ENCODE measurements at regions not wholly inside any gene's neighbourhood (a gene's known extent, or its start where the extent isn't known, plus 50 kb on each side); places are given as distances from the start of the nearest gene placed in this dataset.

DNA sequence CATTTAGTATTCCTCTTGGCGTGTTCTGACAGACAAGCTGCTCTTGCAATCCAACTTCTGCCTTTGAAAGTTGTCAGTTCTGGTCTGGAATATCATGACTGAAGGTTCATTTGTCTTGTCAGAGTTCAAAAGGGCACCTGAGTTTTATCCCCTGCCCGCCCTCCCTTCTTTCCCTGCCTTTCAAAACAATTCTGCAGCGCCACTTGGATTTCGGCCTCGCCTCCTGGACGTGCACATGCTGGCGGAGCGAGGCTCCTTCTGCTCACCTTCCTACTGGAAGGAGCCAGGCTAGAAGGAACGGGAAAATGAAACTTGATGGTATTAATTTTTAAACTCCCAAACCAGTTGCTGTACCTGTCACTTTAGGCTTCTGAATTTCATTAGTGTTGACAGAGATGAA lies 55.7 kb upstream of the HDGFL1 start:
- ATAC-seq (no peak), DNase-seq (ENCODE audit: low spot score) (no peak)
- Mint-ChIP-seq H3K4me3 (no peak overlapping the region), H3K27me3 (ENCODE audit: insufficient read depth, low read depth, poor library complexity) (no peaks in the 10 kb centered on the region), H3K36me3 (ENCODE audit: low read depth) (no peaks in the 10 kb centered on the region), H3K4me1 (no peaks in the 10 kb centered on the region), H3K9me3 (no peaks in the 10 kb centered on the region), H3K27ac (no peak overlapping the region)
- no peaks in the 10 kb centered on the region for H3K4me1 ChIP-seq (ENCODE audit: insufficient read depth)
- H3K27ac ChIP-seq (ENCODE audit: low read depth) = no peak overlapping the region
- H3K4me3 ChIP-seq = no peak overlapping the region
- H3F3A ChIP-seq (replicated peaks; ENCODE audit: low read depth) = no peaks in the 10 kb centered on the region
- H3K79me2 ChIP-seq (replicated peaks; ENCODE audit: insufficient read depth) = no peaks in the 10 kb centered on the region
- H3K27me3 ChIP-seq (ENCODE audit: insufficient read depth) = no peaks in the 10 kb centered on the region
- H3K36me3 ChIP-seq (ENCODE audit: insufficient read depth) = no peaks in the 10 kb centered on the region
- TF ChIP-seq EZH2phosphoT487 (IDR thresholded peaks at IDR 0.05; ENCODE audit: unreplicated experiment) = no peak
- TF ChIP-seq NANOG (IDR thresholded peaks at IDR 0.05; ENCODE audit: borderline replicate concordance) = no peak
- TF ChIP-seq, protein P1, sequence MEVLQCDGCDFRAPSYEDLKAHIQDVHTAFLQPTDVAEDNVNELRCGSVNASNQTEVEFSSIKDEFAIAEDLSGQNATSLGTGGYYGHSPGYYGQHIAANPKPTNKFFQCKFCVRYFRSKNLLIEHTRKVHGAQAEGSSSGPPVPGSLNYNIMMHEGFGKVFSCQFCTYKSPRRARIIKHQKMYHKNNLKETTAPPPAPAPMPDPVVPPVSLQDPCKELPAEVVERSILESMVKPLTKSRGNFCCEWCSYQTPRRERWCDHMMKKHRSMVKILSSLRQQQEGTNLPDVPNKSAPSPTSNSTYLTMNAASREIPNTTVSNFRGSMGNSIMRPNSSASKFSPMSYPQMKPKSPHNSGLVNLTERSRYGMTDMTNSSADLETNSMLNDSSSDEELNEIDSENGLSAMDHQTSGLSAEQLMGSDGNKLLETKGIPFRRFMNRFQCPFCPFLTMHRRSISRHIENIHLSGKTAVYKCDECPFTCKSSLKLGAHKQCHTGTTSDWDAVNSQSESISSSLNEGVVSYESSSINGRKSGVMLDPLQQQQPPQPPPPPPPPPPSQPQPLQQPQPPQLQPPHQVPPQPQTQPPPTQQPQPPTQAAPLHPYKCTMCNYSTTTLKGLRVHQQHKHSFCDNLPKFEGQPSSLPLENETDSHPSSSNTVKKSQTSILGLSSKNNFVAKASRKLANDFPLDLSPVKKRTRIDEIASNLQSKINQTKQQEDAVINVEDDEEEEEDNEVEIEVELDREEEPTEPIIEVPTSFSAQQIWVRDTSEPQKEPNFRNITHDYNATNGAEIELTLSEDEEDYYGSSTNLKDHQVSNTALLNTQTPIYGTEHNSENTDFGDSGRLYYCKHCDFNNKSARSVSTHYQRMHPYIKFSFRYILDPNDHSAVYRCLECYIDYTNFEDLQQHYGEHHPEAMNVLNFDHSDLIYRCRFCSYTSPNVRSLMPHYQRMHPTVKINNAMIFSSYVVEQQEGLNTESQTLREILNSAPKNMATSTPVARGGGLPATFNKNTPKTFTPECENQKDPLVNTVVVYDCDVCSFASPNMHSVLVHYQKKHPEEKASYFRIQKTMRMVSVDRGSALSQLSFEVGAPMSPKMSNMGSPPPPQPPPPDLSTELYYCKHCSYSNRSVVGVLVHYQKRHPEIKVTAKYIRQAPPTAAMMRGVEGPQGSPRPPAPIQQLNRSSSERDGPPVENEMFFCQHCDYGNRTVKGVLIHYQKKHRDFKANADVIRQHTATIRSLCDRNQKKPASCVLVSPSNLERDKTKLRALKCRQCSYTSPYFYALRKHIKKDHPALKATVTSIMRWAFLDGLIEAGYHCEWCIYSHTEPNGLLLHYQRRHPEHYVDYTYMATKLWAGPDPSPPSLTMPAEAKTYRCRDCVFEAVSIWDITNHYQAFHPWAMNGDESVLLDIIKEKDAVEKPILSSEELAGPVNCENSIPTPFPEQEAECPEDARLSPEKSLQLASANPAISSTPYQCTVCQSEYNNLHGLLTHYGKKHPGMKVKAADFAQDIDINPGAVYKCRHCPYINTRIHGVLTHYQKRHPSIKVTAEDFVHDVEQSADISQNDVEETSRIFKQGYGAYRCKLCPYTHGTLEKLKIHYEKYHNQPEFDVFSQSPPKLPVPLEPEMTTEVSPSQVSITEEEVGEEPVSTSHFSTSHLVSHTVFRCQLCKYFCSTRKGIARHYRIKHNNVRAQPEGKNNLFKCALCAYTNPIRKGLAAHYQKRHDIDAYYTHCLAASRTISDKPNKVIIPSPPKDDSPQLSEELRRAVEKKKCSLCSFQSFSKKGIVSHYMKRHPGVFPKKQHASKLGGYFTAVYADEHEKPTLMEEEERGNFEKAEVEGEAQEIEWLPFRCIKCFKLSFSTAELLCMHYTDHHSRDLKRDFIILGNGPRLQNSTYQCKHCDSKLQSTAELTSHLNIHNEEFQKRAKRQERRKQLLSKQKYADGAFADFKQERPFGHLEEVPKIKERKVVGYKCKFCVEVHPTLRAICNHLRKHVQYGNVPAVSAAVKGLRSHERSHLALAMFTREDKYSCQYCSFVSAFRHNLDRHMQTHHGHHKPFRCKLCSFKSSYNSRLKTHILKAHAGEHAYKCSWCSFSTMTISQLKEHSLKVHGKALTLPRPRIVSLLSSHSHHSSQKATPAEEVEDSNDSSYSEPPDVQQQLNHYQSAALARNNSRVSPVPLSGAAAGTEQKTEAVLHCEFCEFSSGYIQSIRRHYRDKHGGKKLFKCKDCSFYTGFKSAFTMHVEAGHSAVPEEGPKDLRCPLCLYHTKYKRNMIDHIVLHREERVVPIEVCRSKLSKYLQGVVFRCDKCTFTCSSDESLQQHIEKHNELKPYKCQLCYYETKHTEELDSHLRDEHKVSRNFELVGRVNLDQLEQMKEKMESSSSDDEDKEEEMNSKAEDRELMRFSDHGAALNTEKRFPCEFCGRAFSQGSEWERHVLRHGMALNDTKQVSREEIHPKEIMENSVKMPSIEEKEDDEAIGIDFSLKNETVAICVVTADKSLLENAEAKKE (CRISPR knock-in tag; IDR thresholded peaks at IDR 0.05) = no peak
- no peak for TF ChIP-seq ZNF114 (CRISPR knock-in tag; IDR thresholded peaks at IDR 0.05)
- no peak for TF ChIP-seq STAT1 (IDR thresholded peaks at IDR 0.05; ENCODE audit: unreplicated experiment)
- TF ChIP-seq, protein P2, sequence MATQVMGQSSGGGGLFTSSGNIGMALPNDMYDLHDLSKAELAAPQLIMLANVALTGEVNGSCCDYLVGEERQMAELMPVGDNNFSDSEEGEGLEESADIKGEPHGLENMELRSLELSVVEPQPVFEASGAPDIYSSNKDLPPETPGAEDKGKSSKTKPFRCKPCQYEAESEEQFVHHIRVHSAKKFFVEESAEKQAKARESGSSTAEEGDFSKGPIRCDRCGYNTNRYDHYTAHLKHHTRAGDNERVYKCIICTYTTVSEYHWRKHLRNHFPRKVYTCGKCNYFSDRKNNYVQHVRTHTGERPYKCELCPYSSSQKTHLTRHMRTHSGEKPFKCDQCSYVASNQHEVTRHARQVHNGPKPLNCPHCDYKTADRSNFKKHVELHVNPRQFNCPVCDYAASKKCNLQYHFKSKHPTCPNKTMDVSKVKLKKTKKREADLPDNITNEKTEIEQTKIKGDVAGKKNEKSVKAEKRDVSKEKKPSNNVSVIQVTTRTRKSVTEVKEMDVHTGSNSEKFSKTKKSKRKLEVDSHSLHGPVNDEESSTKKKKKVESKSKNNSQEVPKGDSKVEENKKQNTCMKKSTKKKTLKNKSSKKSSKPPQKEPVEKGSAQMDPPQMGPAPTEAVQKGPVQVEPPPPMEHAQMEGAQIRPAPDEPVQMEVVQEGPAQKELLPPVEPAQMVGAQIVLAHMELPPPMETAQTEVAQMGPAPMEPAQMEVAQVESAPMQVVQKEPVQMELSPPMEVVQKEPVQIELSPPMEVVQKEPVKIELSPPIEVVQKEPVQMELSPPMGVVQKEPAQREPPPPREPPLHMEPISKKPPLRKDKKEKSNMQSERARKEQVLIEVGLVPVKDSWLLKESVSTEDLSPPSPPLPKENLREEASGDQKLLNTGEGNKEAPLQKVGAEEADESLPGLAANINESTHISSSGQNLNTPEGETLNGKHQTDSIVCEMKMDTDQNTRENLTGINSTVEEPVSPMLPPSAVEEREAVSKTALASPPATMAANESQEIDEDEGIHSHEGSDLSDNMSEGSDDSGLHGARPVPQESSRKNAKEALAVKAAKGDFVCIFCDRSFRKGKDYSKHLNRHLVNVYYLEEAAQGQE (IDR thresholded peaks at IDR 0.05; ENCODE audit: unreplicated experiment) = no peak
- no peak for TF ChIP-seq POLR2AphosphoS5 (IDR thresholded peaks at IDR 0.05; ENCODE audit: low read depth)
- TF ChIP-seq, protein P3, sequence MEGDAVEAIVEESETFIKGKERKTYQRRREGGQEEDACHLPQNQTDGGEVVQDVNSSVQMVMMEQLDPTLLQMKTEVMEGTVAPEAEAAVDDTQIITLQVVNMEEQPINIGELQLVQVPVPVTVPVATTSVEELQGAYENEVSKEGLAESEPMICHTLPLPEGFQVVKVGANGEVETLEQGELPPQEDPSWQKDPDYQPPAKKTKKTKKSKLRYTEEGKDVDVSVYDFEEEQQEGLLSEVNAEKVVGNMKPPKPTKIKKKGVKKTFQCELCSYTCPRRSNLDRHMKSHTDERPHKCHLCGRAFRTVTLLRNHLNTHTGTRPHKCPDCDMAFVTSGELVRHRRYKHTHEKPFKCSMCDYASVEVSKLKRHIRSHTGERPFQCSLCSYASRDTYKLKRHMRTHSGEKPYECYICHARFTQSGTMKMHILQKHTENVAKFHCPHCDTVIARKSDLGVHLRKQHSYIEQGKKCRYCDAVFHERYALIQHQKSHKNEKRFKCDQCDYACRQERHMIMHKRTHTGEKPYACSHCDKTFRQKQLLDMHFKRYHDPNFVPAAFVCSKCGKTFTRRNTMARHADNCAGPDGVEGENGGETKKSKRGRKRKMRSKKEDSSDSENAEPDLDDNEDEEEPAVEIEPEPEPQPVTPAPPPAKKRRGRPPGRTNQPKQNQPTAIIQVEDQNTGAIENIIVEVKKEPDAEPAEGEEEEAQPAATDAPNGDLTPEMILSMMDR (conservative IDR thresholded peaks at IDR 0.05; ENCODE audit: low read depth in 2 of 2) = no peak
- TF ChIP-seq CREB1 (CRISPR knock-in tag; IDR thresholded peaks at IDR 0.05; ENCODE audit: low read depth) = no peak
- TF ChIP-seq JUNB (IDR thresholded peaks at IDR 0.05; ENCODE audit: unreplicated experiment) = no peak
- no peak for TF ChIP-seq ZNF331 (CRISPR knock-in tag; IDR thresholded peaks at IDR 0.05; ENCODE audit: low read depth)
- TF ChIP-seq, protein P4, sequence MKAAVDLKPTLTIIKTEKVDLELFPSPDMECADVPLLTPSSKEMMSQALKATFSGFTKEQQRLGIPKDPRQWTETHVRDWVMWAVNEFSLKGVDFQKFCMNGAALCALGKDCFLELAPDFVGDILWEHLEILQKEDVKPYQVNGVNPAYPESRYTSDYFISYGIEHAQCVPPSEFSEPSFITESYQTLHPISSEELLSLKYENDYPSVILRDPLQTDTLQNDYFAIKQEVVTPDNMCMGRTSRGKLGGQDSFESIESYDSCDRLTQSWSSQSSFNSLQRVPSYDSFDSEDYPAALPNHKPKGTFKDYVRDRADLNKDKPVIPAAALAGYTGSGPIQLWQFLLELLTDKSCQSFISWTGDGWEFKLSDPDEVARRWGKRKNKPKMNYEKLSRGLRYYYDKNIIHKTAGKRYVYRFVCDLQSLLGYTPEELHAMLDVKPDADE (IDR thresholded peaks at IDR 0.05) = no peak
- TF ChIP-seq EZH2 (IDR thresholded peaks at IDR 0.05; ENCODE audit: low read depth, unreplicated experiment) = no peak
- H4K20me1 ChIP-seq (replicated peaks; ENCODE audit: insufficient read depth) = no peaks in the 10 kb centered on the region
- no peak overlapping the region for H2AFZ ChIP-seq
- H3K9me2 ChIP-seq (ENCODE audit: insufficient read depth) = no peaks in the 10 kb centered on the region
- no peak overlapping the region for H3K4me2 ChIP-seq

Measured in GM23338 (cell line).